Panc1 (cell line): ENCODE measurements at regions not wholly inside any gene's neighbourhood (a gene's known extent, or its start where the extent isn't known, plus 50 kb on each side); places are given as distances from the start of the nearest gene placed in this dataset.

Experiments used
- POLR2AphosphoS5 ChIP-seq: IDR thresholded peaks from 2 replicates; pipeline ENCODE4 v1.6.1; 2012; ENCODE audit warnings: mild to moderate bottlenecking, low read depth, low read length, moderate library complexity
- SIN3A ChIP-seq: IDR thresholded peaks from 2 replicates; pipeline ENCODE4 v1.6.1; 2012; ENCODE audit warnings: low read depth, mild to moderate bottlenecking, low read length, moderate library complexity, borderline replicate concordance; ENCODE audit not compliant: insufficient read depth
- TF ChIP-seq, protein P1 (sequence below): fragments of 450-650 bp; IDR thresholded peaks from 2 replicates; pipeline ENCODE4 v1.5.1; 2017; ENCODE audit warnings: mild to moderate bottlenecking

DNA sequence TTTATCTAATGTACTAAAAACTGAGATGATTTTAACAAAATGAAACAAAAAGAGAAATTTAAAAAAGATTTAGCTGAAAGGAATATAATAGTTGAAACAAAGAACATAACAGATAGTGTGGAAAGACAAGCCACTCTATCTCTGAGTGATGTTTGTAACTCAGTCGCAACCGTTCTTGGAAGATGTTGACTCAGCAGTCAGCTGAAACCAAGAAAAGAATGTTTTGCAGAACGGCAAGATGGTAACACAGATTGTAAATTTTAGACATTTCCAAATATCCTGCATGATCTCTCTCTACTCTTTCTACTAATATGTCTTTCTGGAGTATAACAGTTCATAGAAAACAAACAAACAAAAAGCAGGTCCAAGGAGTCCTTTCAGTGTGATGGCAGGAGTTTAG lies 746.1 kb upstream of the CDH6 start:
- TF ChIP-seq, protein P1, sequence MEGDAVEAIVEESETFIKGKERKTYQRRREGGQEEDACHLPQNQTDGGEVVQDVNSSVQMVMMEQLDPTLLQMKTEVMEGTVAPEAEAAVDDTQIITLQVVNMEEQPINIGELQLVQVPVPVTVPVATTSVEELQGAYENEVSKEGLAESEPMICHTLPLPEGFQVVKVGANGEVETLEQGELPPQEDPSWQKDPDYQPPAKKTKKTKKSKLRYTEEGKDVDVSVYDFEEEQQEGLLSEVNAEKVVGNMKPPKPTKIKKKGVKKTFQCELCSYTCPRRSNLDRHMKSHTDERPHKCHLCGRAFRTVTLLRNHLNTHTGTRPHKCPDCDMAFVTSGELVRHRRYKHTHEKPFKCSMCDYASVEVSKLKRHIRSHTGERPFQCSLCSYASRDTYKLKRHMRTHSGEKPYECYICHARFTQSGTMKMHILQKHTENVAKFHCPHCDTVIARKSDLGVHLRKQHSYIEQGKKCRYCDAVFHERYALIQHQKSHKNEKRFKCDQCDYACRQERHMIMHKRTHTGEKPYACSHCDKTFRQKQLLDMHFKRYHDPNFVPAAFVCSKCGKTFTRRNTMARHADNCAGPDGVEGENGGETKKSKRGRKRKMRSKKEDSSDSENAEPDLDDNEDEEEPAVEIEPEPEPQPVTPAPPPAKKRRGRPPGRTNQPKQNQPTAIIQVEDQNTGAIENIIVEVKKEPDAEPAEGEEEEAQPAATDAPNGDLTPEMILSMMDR: no peak
- no peak for TF ChIP-seq SIN3A
- no peak for TF ChIP-seq POLR2AphosphoS5
